Pancreas (tissue), 10 donors: ENCODE measurements at regions not wholly inside any gene's neighbourhood (a gene's known extent, or its start where the extent isn't known, plus 50 kb on each side); places are given as distances from the start of the nearest gene placed in this dataset.

ENCODE experiments used
- ATAC-seq, 4 donors: fragments of 200-7000 bp; cut with Tn5 transposase; one replicate each; pipeline versions ENCODE4 v1.8.0 to v1.9.1; 2020; ENCODE audit warnings: mild to moderate bottlenecking in 4 of 4, moderate library complexity in 4 of 4
- DNase-seq, 6 donors: peaks; one replicate each; pipeline ENCODE4 v3.0.0-alpha.2; 2020
- FAIRE-seq: peaks from 2 replicates; lab custom pipeline; 2012; peaks lifted over from hg19 to GRCh38; lab: Jason Lieb, UNC
- H3K27ac ChIP-seq, 4 donors: fragments of 200-600 bp; sonication (generic); 1 replicate in 3 of 4; 2 replicates in 1 of 4; pipeline versions ENCODE4 v1.5.0 to v1.8.0; 2020
- H3K27me3 ChIP-seq, 4 donors: fragments of 200-600 bp; one replicate each; pipeline ENCODE4 v1.8.0; 2021
- H3K36me3 ChIP-seq, 3 donors: fragments of 200-600 bp; sonication (generic) in 1 of 3; one replicate each; pipeline versions ENCODE4 v1.5.0 to v1.8.0; 2020 to 2021
- H3K4me1 ChIP-seq, 3 donors: fragments of 200-600 bp; one replicate each; pipeline ENCODE4 v1.8.0; 2021
- H3K4me3 ChIP-seq, 4 donors: fragments of 200-600 bp; sonication (generic) in 2 of 4; one replicate each; pipeline versions ENCODE4 v1.5.0 to v1.8.0; 2020 to 2021
- H3K9me3 ChIP-seq, 4 donors: fragments of 200-600 bp; one replicate each; pipeline ENCODE4 v1.8.0; 2021
- WGBS, 2 donors: extraction: QIAGEN DNeasy Blood & Tissue Kit; methylation state at CpG; one replicate each; pipeline ENCODE4 v1.1.7; 2013; 5-methylcytosine and 5-hydroxymethylcytosine counted together
- intact Hi-C, 3 donors: fragments of 100-400 bp; cut with DNase I; formaldehyde crosslinking; loops; one replicate each; pipeline versions ENCODE4 v1.11.1 to v1.14.2; 2022
- TF ChIP-seq, protein P1 (sequence below), 4 donors: fragments of 200-600 bp; sonication (generic) in 3 of 4; IDR thresholded peaks; one replicate each; pipeline versions ENCODE4 v1.5.0 to v1.8.0; 2021; ENCODE audit warnings: antibody characterized with exemption in 4 of 4
- donor health status: healthy with polysubstance abuse.
- donor health status: DM: no; HTN: no; CAD: no; lungs with moderate emphysema.
- donor health status: DM: no; HTN: no; CAD: no.
- donor health status: control.
- donor health status: control.
- donor health status: Bipolar disorder and iron deficiency.
- donor health status: DM: yes; HTN: yes; CAD: no.
- donor health status: DM: no; HTN: no; CAD: no.
- donor health status: DM: no; HTN: no; CAD: no.
- donor health status: DM: yes; HTN: yes; CAD: no.

DNA sequence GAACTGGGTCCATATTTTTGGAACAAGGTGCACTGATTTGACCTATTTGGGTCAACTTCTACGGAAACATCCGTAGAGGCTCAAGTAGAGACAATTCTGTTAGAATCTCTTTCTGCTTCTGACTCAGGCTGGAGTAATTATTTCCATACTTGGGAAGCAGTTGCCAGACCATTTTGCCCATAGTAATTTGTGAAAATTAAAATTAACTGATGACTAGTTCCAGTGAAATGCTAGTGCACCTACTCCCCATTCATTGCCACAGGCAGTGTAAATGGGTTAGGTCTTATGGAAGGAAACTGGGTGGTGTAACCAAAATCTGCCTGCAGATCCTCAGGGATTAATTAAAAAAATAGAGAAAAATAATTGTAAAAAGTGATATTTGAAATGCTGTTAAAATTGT lies 201.1 kb downstream of the TENT4A start:
- Histone ChIP-seq H3K27me3 (no peaks in the 10 kb centered on the region), H3K4me3 (no peak overlapping the region), H3K27ac (no peak overlapping the region), H3K4me1 (no peaks in the 10 kb centered on the region), H3K36me3 (no peaks in the 10 kb centered on the region), H3K9me3 (no peaks in the 10 kb centered on the region)
- DNase-seq, result no peak
- ATAC-seq, result no peak
- 93% methylated on average over 2 of the region's 2 CpGs for WGBS, 2 donors
- intact Hi-C loops, result no loop called here
- TF ChIP-seq, protein P1, sequence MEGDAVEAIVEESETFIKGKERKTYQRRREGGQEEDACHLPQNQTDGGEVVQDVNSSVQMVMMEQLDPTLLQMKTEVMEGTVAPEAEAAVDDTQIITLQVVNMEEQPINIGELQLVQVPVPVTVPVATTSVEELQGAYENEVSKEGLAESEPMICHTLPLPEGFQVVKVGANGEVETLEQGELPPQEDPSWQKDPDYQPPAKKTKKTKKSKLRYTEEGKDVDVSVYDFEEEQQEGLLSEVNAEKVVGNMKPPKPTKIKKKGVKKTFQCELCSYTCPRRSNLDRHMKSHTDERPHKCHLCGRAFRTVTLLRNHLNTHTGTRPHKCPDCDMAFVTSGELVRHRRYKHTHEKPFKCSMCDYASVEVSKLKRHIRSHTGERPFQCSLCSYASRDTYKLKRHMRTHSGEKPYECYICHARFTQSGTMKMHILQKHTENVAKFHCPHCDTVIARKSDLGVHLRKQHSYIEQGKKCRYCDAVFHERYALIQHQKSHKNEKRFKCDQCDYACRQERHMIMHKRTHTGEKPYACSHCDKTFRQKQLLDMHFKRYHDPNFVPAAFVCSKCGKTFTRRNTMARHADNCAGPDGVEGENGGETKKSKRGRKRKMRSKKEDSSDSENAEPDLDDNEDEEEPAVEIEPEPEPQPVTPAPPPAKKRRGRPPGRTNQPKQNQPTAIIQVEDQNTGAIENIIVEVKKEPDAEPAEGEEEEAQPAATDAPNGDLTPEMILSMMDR (IDR thresholded peaks at IDR 0.05), result no peak
- no peak for FAIRE-seq

DNA sequence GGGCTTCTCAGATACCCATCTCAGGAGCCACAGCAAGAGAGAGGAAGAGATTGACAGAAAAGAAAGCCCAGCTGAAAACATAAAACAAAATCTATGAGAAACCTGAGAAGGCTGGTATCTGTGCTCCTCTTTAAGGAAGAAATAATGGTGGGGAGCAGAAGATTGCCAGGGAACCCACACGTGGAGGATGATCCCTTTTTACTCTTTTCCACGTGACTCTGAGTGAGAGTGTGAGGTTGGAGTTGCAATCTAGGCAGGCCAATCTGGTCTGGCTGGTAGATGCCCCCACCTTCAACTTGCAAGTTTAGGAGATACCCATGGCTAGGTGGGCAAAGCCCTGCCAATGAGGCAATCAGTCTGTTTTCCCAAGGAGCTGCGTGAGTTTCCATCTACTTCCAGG lies 202.3 kb downstream of the TENT4A start:
- H3K27ac ChIP-seq, result no peak overlapping the region
- FAIRE-seq, result no peak
- H3K9me3 ChIP-seq, result no peaks in the 10 kb centered on the region
- TF ChIP-seq, protein P1 (IDR thresholded peaks at IDR 0.05), result no peak
- intact Hi-C loops, result no loop called here
- no peaks in the 10 kb centered on the region for H3K36me3 ChIP-seq
- no peaks in the 10 kb centered on the region for H3K27me3 ChIP-seq
- ATAC-seq, result no peak
- no peaks in the 10 kb centered on the region for H3K4me1 ChIP-seq
- H3K4me3 ChIP-seq, result no peak overlapping the region
- WGBS, 2 donors, result 68 to 72% methylated on average over 3 of the region's 3 CpGs
- DNase-seq, result no peak

DNA sequence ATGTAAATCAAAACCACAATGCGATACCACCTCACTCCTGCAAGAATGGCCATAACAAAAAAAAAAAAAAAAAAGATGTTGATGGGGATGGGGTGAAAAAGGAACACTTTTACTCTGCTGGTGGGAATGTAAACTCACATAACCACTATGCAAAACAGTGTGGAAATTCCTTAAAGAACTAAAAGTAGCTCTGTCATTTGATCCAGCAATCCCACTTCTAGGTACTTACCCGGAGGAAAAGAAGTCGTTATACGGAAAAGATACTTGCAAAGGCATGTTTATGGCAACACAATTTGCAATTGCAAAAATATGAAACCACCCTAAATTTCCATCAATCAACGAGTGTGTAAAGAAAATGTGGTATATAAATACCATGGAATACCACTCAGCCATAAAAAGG lies 205.0 kb downstream of the TENT4A start:
- no peaks in the 10 kb centered on the region for H3K27me3 ChIP-seq
- DNase-seq (no peak), ATAC-seq (no peak), FAIRE-seq (no peak)
- TF ChIP-seq, protein P1 (IDR thresholded peaks at IDR 0.05), result no peak
- intact Hi-C loops, result no loop called here
- no peaks in the 10 kb centered on the region for H3K36me3 ChIP-seq
- H3K9me3 ChIP-seq, result no peaks in the 10 kb centered on the region
- no peaks in the 10 kb centered on the region for H3K4me1 ChIP-seq
- H3K4me3 ChIP-seq, result no peak overlapping the region
- no peak overlapping the region for H3K27ac ChIP-seq
- 86 to 90% methylated on average over 5 of the region's 5 CpGs for WGBS, 2 donors

DNA sequence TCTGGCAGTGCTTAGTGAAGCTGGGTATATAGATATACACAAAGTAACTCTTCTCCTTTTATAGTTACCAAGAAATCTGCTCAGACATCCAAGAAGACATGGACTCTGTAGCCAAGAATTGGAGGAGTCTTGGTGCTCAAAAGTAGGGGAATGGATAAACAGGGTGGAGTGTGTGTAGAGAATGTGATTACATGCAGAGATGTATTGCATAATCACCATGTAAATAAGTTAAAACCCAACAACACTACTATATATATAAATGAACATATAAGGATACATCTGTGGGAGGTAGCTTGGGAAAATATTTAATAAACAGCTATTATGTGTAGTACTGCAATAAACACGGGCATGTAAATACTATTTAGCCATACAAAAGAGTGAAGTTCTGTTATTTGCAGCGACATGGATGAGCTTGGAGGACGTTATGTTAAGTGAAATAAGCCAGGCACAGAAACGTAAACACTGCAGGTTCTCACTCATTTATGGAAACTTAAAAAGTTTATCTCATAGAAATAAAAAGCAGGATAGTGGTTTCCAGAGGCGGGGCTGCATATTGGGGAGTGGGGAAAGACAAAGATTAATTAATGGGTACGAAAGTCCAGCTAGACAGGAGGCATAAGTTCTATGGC lies 207.5 kb downstream of the TENT4A start:
- intact Hi-C loops, result no loop called here
- WGBS, 2 donors, result 60 to 79% methylated on average over 6 of the region's 6 CpGs
- no peak for FAIRE-seq

DNA sequence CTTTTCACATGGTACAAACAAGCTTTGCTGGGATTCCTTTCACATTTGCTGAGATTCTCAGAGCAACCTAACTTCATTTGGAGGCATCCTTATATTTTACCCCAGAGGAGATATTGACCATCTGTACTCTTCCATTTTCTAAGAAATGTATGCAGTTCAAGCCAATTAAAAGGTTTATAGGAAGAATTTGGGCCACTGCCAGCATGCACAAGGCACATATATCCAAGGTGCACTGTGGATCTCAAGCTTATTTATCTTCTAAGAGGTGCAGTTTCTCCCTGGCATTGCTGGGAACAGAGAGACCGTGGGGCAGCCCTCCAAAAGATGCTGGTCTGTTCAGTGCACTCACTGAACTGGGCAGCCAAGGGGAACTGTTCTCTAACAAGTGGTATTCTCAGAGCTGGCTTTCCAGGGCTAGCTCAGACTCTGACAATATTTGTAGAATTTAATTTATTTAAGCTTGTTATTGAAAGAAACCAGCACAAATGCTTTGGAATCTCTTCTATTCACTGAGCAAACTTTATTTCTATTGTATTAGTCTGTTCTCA lies 213.3 kb downstream of the TENT4A start:
- DNase-seq, result no peak
- no peaks in the 10 kb centered on the region for H3K4me1 ChIP-seq
- FAIRE-seq, result no peak
- H3K36me3 ChIP-seq, result no peaks in the 10 kb centered on the region
- 90 to 95% methylated on average over 1 of the region's 1 CpG for WGBS, 2 donors
- intact Hi-C loops, result no loop called here
- H3K9me3 ChIP-seq, result no peaks in the 10 kb centered on the region
- no peak overlapping the region for H3K27ac ChIP-seq
- ATAC-seq, result no peak
- H3K27me3 ChIP-seq, result no peaks in the 10 kb centered on the region
- TF ChIP-seq, protein P1 (IDR thresholded peaks at IDR 0.05), result no peak
- no peak overlapping the region for H3K4me3 ChIP-seq

More for the DNA sequence above, 207.5 kb downstream of the TENT4A start:
- no peaks in the 10 kb centered on the region for H3K9me3 ChIP-seq
- no peaks in the 10 kb centered on the region for H3K27me3 ChIP-seq
- DNase-seq, result no peak
- no peaks in the 10 kb centered on the region for H3K36me3 ChIP-seq
- TF ChIP-seq, protein P1 (IDR thresholded peaks at IDR 0.05), result no peak
- no peak overlapping the region for H3K4me3 ChIP-seq
- no peaks in the 10 kb centered on the region for H3K4me1 ChIP-seq
- no peak for ATAC-seq
- H3K27ac ChIP-seq, result no peak overlapping the region
